HG02885 (cell line): ENCODE measurements at regions not wholly inside any gene's neighbourhood (a gene's known extent, or its start where the extent isn't known, plus 50 kb on each side); places are given as distances from the start of the nearest gene placed in this dataset.
"Not testable (repeated sequence)": the region's sequence is repeated elsewhere in the genome, so short reads cannot be mapped to it uniquely, and the experiment has no call there.

ENCODE experiments used
- ATAC-seq: cut with Tn5 transposase; IDR thresholded peaks from one replicate; pipeline ENCODE4 v1.9.1; 2021; ENCODE audit warnings: mild to moderate bottlenecking; ENCODE audit not compliant: unreplicated experiment, poor library complexity

GRCh38 chr7:91397096-91397495, 132.9 kb downstream of the FZD1 start:
- no peak for ATAC-seq

- no peak for ATAC-seq
These were observed 133.4 kb downstream of the FZD1 start for GRCh38 chr7:91397612-91398011.

- ATAC-seq = no peak
These were observed 134.1 kb downstream of the FZD1 start for GRCh38 chr7:91398341-91398740.

GRCh38 chr7:91405092-91405788, 141.0 kb downstream of the FZD1 start:
- ATAC-seq = no peak

- not testable (repeated sequence) for ATAC-seq
These were observed 141.6 kb downstream of the FZD1 start for GRCh38 chr7:91405873-91406272.

- ATAC-seq = no peak
These were observed 143.7 kb downstream of the FZD1 start for GRCh38 chr7:91407942-91408341.

- ATAC-seq = no peak
These were observed 144.3 kb downstream of the FZD1 start for GRCh38 chr7:91408388-91409154.

- ATAC-seq = no peak
These were observed 146.8 kb downstream of the FZD1 start for GRCh38 chr7:91411060-91411459.

- no peak for ATAC-seq
These were observed 148.1 kb downstream of the FZD1 start for GRCh38 chr7:91412298-91412697.

GRCh38 chr7:91414734-91415133, 150.5 kb downstream of the FZD1 start:
- no peak for ATAC-seq

- no peak for ATAC-seq
These were observed 152.1 kb downstream of the FZD1 start for GRCh38 chr7:91416155-91416865.

GRCh38 chr7:91420606-91421005, 156.4 kb downstream of the FZD1 start:
- no peak for ATAC-seq

- ATAC-seq = no peak
These were observed 156.8 kb downstream of the FZD1 start for GRCh38 chr7:91421018-91421417.

GRCh38 chr7:91424371-91424770, 160.1 kb downstream of the FZD1 start:
- ATAC-seq = no peak

- ATAC-seq = no peak
These were observed 160.9 kb downstream of the FZD1 start for GRCh38 chr7:91425149-91425548.

GRCh38 chr7:91427051-91427450, 162.8 kb downstream of the FZD1 start:
- ATAC-seq = no peak

- ATAC-seq = no peak
These were observed 167.4 kb downstream of the FZD1 start for GRCh38 chr7:91431601-91432000.

- no peak for ATAC-seq
These were observed 170.6 kb downstream of the FZD1 start for GRCh38 chr7:91434836-91435235.

GRCh38 chr7:91435381-91436059, 171.3 kb downstream of the FZD1 start:
- no peak for ATAC-seq

GRCh38 chr7:91436655-91437054, 172.4 kb downstream of the FZD1 start:
- ATAC-seq = no peak

GRCh38 chr7:91440198-91440597, 176.0 kb downstream of the FZD1 start:
- not testable (repeated sequence) for ATAC-seq
